Hematopoietic multipotent progenitor cell (in vitro differentiated cells): ENCODE measurements at regions not wholly inside any gene's neighbourhood (a gene's known extent, or its start where the extent isn't known, plus 50 kb on each side); places are given as distances from the start of the nearest gene placed in this dataset.
"Not testable (repeated sequence)": the region's sequence is repeated elsewhere in the genome, so short reads cannot be mapped to it uniquely, and the experiment has no call there.

Source experiments
- DNase-seq, 3 donors: peaks; one replicate each; pipeline ENCODE4 v3.0.0-alpha.2; 2011 to 2015; ENCODE audit warnings: low read depth in 2 of 3, low spot score in 2 of 3

GRCh38 chr12:107144441-107144840 is 51.1 kb upstream of the CRY1 start:
- DNase-seq, result no peak

- DNase-seq, result no peak
Observed at GRCh38 chr12:107144990-107145389, 51.6 kb upstream of the CRY1 start.

DNA sequence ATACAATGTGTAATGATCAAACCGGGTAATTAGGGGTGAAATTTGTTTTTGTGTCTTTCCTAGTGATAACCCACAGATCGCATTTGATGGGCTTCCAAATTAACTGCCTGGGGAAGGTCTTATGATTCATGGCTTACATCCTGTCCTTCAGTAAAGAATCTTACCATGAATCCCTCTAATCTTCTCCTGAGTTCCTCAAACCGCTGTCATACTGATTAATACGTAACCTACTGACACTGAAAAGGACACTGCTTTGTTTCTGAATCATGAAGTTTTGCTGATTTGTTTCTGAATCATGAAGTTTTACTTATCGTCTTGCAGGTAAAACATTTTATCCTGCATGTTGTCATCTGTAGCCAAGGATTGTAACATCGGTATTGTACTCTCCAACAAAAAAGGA is 52.0 kb upstream of the CRY1 start:
- DNase-seq, result no peak

- DNase-seq, result no peak
Observed at GRCh38 chr12:107148107-107148506, 54.8 kb upstream of the CRY1 start.

DNA sequence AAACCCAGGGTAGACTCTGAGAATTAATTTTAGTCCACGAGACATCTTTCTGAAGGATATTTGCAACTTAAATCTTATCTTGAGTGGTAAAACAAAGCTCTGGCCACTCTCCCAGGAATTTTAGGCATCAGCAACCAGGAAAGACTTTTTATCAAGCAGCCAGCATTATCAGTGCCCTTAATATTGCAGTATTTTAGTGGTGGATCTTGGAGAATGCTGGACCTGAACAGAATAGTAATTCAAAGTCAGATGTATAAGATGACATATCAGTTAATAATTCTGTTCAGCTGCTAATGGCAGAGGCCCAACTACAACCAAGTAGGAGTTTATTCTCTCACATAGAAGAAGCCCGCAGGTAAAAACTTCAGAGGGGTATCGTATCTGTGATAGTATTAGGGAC is 59.0 kb upstream of the CRY1 start:
- DNase-seq, result no peak

DNA sequence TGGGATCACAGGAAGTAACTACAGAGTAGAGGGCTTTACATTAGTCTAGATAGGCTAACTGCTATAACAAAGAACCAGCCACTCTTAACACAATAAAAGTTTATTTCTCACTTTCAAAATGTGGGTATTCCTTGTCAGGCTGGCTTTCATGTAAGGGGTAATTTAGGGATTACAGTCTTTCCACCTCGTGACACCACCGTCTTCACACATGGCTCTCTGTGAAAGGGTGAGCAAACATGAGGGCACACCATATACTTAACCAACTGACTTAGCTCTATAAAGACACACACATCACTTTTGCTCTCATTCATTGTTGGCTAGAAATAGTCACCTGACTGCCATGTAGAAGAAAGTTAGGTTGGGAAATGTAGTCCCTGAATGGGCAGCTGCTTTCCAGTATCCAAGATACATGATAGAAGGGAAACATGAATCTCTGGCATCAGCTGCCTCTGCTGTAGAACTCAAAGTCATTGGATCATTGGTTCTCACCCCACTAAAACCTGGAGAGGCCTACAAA is 66.1 kb upstream of the CRY1 start:
- no peak for DNase-seq

DNA sequence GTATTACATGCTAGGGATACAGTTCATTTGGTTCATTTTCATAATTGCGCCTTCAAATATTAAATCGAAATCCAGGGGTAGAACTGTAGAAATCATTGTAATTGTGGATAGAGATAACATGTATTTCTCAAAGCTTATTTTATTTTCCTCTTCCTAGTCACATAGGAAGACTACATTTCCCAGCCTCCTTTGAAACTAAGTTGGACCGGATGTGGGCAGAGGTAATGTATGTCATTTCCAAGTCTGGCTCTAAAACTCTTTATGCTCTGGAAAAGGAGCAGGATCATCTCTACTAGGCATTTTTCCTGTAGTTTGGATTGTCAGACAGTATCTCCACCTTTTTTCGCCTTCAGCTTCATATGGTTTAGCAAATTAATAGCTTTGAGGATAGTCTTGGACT is 70.1 kb upstream of the CRY1 start:
- no peak for DNase-seq

GRCh38 chr12:107164392-107164791 is 71.0 kb upstream of the CRY1 start:
- no peak for DNase-seq

DNA sequence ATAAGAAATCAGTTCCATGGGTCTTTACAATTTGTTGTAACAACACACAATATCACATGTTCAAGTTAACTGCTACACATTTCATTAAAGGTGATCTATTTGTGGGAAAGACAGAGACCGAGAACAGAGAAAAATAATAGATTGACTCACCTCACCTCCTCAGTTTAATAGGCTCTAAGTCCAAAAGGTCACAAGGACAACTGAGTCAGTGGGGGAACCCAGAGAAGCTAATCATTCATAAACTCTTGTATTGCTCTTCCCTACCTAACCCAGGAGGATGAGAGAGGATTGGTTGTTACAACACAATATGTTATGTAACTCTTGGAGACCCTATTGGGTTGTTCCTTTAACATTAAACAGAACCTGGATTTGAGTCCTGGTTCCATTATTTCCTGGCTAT is 72.2 kb upstream of the CRY1 start:
- DNase-seq, result no peak

- DNase-seq, result no peak
Observed at GRCh38 chr12:107167756-107168155, 74.4 kb upstream of the CRY1 start.

- no peak for DNase-seq
Observed at GRCh38 chr12:107169200-107169599, 75.9 kb upstream of the CRY1 start.

- no peak for DNase-seq
Observed at GRCh38 chr12:107178776-107179175, 85.4 kb upstream of the CRY1 start.

- no peak for DNase-seq
Observed at GRCh38 chr12:107179871-107180270, 86.5 kb upstream of the CRY1 start.

- DNase-seq, result no peak
Observed at GRCh38 chr12:107180272-107180671, 86.9 kb upstream of the CRY1 start.

DNA sequence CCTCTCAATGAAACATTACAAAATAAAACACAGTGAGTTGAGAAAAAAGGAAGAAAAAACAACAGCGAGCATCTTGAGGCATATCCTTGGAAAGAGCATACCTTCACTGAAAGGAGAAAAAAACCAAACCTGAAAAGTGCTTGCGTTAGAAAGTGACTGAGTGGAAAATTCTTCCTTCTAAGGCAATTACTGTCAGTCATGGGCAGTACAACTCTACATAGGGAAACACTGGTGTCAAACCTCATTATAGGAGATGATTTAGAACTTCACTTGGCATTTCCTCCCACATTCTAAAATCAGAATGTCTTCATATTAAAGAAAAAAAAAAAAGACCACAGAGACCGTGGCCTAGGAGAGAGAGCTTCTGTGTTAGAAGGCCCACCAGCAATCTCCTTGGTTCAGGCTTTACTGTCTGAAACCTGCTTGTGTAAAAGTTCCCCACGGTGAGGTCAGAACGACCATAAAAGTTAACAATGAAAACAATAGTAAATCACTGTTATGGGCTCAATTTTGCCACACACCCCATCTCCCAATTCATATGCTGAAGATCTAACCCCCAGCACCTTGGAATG is 91.1 kb upstream of the CRY1 start:
- no peak for DNase-seq

DNA sequence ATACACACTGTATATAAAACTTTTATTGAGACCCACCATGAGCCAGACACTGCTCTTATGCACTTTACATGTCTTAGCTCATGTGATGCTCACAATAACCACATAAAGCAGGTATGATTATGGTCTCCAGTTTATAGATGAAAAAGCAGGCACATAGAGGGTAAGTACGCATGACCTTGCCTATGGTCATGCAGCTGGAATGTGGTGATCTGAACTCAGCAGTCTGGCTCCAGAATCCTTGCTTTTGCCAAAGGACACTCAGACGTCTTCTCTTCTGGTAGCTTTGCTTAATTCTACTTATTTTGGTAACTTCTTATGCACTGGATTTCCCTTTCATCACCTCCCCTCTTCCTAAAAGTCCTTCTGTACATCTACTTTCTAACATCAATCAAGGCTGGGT is 103.3 kb upstream of the CRY1 start:
- DNase-seq, result no peak

DNA sequence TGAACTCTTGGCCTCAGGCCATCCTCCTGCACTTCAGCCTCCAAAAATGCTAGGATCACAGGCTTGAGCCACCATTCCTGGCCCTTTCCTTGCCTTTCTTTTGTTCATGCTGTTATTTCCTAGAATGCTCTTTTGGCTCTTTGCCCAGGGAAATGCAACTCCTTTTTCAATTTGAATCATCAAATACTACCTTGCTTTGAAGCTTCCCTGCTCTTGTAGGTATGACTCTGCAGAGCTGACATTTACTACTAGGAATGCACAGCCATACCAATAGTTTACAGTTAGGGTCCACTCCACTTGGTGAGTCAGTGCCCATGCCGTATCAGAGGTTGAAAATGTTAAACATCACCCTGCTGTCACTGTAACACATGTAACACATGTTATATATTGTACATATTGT is 107.0 kb upstream of the CRY1 start:
- no peak for DNase-seq

DNA sequence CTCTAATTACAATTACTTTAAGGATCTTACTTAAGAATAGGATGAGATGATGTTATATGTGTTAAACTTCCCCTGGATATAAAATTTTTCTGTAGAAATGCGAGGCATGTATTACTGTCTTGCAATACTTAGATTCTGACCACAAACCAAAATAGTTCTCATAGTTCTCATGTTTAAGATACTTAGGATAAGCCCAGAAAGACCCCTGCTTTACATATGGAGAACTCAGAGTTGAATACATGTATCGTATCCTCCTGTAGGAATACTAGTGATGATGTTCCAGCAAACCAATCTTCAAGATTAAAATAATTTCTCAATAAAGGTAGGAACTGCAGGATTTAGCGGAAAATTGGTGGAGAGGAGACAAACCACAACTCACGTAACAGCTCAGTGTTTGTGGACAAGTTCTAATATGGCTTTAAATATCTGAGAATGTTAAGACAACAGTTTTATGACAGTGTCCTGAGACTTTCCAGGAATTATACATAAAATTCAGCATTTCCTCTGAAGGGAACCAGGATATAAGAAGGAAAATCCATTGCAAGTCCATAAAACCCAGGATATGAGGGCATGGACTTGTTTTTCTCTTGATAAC is 114.7 kb upstream of the CRY1 start:
- DNase-seq, result no peak

GRCh38 chr12:107209700-107210099 is 116.4 kb upstream of the CRY1 start:
- not testable (repeated sequence) for DNase-seq

- not testable (repeated sequence) for DNase-seq
Observed at GRCh38 chr12:107214373-107214773, 121.0 kb upstream of the CRY1 start.

- not testable (repeated sequence) for DNase-seq
Observed at GRCh38 chr12:107216411-107216810, 123.1 kb upstream of the CRY1 start.

- DNase-seq, result no peak
Observed at GRCh38 chr12:107219301-107219700, 126.0 kb upstream of the CRY1 start.

DNA sequence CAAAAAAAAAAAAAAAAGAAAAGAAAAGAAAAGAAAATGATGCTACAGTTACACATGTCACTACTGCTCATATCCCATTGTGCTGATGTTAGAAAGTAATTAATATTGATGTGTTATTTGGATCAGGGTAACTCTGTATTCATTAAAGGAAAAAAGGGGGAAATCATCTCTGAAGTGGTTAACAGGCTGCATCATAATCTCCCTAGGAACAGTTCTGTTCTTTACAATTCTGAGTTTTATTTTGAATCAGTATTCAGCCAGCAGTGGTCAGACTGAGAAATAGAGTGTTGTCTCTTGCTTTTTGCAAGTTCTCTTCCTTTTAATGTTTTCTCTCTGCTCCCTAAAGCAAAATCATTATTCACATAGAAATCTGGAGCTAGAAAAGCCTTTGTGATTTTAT is 128.6 kb upstream of the CRY1 start:
- no peak for DNase-seq
